ENCODE measurements at regions not wholly inside any gene's neighbourhood (a gene's known extent, or its start where the extent isn't known, plus 50 kb on each side); places are given as distances from the start of the nearest gene placed in this dataset.

DNA sequence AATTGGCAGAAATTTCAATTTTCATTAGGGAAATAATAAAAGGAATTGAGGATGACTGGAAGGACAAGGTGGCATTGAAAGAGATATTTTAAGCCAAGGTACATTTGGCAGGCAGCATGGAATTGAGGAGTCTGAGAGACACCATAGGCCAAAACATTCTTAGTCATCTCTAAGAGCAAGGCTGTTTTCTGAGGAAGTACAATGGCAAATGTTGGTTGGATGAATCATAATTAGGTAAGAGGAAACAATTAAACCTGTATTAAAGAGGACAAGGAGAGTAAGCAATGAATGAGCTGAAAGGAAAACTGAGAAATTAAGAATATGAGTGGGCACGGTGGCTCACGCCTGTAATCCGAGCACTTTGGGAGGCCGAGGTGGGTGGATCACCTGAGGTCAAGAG is 86.3 kb downstream of the MRPL32 start:
- Histone ChIP-seq H4K20me1 (ENCODE audit: insufficient read depth, low read length) (no peaks in the 10 kb centered on the region), H3K27ac (ENCODE audit: low read depth, low read length) (no peak overlapping the region), H3K4me2 (ENCODE audit: low read length) (no peak overlapping the region), H3K36me3 (ENCODE audit: insufficient read depth, low read length) (no peaks in the 10 kb centered on the region), H3K27me3 (ENCODE audit: insufficient read depth, low read length) (no peaks in the 10 kb centered on the region), H3K9me3 (ENCODE audit: insufficient read depth, low read depth, low read length) (no peaks in the 10 kb centered on the region), H3K79me2 (ENCODE audit: insufficient read depth, low read length) (no peaks in the 10 kb centered on the region), H3K4me3 (ENCODE audit: insufficient read depth, low read depth, low read length) (no peak overlapping the region), H3K9ac (ENCODE audit: low read length) (no peak overlapping the region), H3K4me1 (ENCODE audit: insufficient read depth, low read length) (no peaks in the 10 kb centered on the region), H2AFZ (ENCODE audit: low read depth, low read length) (no peak overlapping the region)
- peaks cover 2% of the 10 kb centered on the region for H3K27me3 Mint-ChIP-seq (ENCODE audit: low read depth, unreplicated experiment)
- no peak for TF ChIP-seq CTCF (IDR thresholded peaks at IDR 0.05; ENCODE audit: insufficient read depth, low read depth, low read length)
- TF ChIP-seq EZH2 (IDR thresholded peaks at IDR 0.05; ENCODE audit: insufficient read depth, low read length): no peak
- FAIRE-seq: no peak
- H3K4me3 Mint-ChIP-seq (ENCODE audit: unreplicated experiment): no peak overlapping the region
- peaks cover 9% of the 10 kb centered on the region for H3K4me1 Mint-ChIP-seq (ENCODE audit: low read depth, unreplicated experiment)
- no peaks in the 10 kb centered on the region for H3K36me3 Mint-ChIP-seq (ENCODE audit: low read depth, unreplicated experiment)
- no peaks in the 10 kb centered on the region for H3K9me3 Mint-ChIP-seq (ENCODE audit: unreplicated experiment)
- DNase-seq (ENCODE audit: low read depth): peak; percentile 27
- no peak overlapping the region for H3K27ac Mint-ChIP-seq (ENCODE audit: unreplicated experiment)

DNA sequence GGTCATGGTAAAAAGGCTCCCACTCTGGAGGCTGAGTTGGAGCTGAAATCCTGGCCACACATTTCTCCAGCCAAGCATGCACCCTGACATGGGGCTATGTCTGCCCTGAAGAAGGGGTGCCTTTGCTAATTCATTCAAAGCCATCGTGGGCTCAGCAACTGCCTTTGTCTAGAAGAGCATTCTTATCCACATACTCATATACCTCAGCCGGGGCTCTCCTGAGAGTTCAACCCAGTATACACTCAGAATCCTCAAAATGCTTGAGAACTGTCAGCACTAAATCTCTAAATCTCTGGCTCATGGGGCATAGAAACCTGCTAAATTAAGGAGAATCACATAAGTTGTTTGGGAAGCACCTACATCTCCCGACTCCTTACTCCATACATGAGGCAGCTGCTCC is 89.3 kb downstream of the MRPL32 start:
- H3K79me2 ChIP-seq (ENCODE audit: insufficient read depth, low read length): no peaks in the 10 kb centered on the region
- no peaks in the 10 kb centered on the region for H3K36me3 ChIP-seq (ENCODE audit: insufficient read depth, low read length)
- no peaks in the 10 kb centered on the region for H3K4me1 ChIP-seq (ENCODE audit: insufficient read depth, low read length)
- DNase-seq (ENCODE audit: low read depth) (peak; percentile 27), FAIRE-seq (no peak)
- no peaks in the 10 kb centered on the region for H3K27me3 Mint-ChIP-seq (ENCODE audit: low read depth, unreplicated experiment)
- no peaks in the 10 kb centered on the region for H4K20me1 ChIP-seq (ENCODE audit: insufficient read depth, low read length)
- H3K4me2 ChIP-seq (ENCODE audit: low read length): no peak overlapping the region
- H3K9me3 Mint-ChIP-seq (ENCODE audit: unreplicated experiment): no peaks in the 10 kb centered on the region
- H3K4me3 Mint-ChIP-seq (ENCODE audit: unreplicated experiment): no peak overlapping the region
- H3K9ac ChIP-seq (ENCODE audit: low read length): no peak overlapping the region
- H3K27me3 ChIP-seq (ENCODE audit: insufficient read depth, low read length): no peaks in the 10 kb centered on the region
- peak overlapping the region; percentile 38 for H2AFZ ChIP-seq (ENCODE audit: low read depth, low read length)
- no peak overlapping the region for H3K4me3 ChIP-seq (ENCODE audit: insufficient read depth, low read depth, low read length)
- no peak overlapping the region for H3K27ac Mint-ChIP-seq (ENCODE audit: unreplicated experiment)
- TF ChIP-seq EZH2 (IDR thresholded peaks at IDR 0.05; ENCODE audit: insufficient read depth, low read length): no peak
- no peak for TF ChIP-seq CTCF (IDR thresholded peaks at IDR 0.05; ENCODE audit: insufficient read depth, low read depth, low read length)
- H3K4me1 Mint-ChIP-seq (ENCODE audit: low read depth, unreplicated experiment): peaks cover 9% of the 10 kb centered on the region
- no peaks in the 10 kb centered on the region for H3K9me3 ChIP-seq (ENCODE audit: insufficient read depth, low read depth, low read length)
- no peaks in the 10 kb centered on the region for H3K36me3 Mint-ChIP-seq (ENCODE audit: low read depth, unreplicated experiment)
- no peak overlapping the region for H3K27ac ChIP-seq (ENCODE audit: low read depth, low read length)

DNA sequence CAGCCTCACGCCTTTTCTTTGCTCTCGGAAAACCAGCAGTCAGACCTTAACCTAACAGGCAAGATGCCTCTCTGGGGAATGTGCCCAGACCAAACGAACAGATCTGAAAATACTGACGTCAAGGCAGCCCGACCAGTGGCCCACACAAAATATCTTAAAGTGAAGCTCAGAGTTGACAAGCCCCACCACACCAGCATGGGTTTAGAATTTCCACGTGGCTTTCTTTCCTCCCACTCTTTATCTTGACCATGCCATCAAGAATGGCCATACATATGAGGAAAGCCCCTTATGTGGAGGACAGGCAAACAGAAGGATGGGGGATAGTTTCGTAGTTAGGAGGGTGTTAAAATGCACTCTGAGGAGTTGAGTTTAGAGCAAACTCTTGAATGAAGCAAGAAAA is 89.8 kb downstream of the MRPL32 start:
- H3K9ac ChIP-seq (ENCODE audit: low read length): no peak overlapping the region
- H3K27ac ChIP-seq (ENCODE audit: low read depth, low read length): no peak overlapping the region
- H4K20me1 ChIP-seq (ENCODE audit: insufficient read depth, low read length): no peaks in the 10 kb centered on the region
- H3K27ac Mint-ChIP-seq (ENCODE audit: unreplicated experiment): no peak overlapping the region
- no peaks in the 10 kb centered on the region for H3K9me3 ChIP-seq (ENCODE audit: insufficient read depth, low read depth, low read length)
- H3K4me1 ChIP-seq (ENCODE audit: insufficient read depth, low read length): no peaks in the 10 kb centered on the region
- H3K79me2 ChIP-seq (ENCODE audit: insufficient read depth, low read length): no peaks in the 10 kb centered on the region
- H3K27me3 ChIP-seq (ENCODE audit: insufficient read depth, low read length): no peaks in the 10 kb centered on the region
- H3K36me3 Mint-ChIP-seq (ENCODE audit: low read depth, unreplicated experiment): no peaks in the 10 kb centered on the region
- DNase-seq (ENCODE audit: low read depth) (no peak), FAIRE-seq (no peak)
- H3K4me1 Mint-ChIP-seq (ENCODE audit: low read depth, unreplicated experiment): peaks cover 9% of the 10 kb centered on the region
- no peak overlapping the region for H3K4me2 ChIP-seq (ENCODE audit: low read length)
- no peaks in the 10 kb centered on the region for H3K36me3 ChIP-seq (ENCODE audit: insufficient read depth, low read length)
- H3K4me3 ChIP-seq (ENCODE audit: insufficient read depth, low read depth, low read length): no peak overlapping the region
- H3K4me3 Mint-ChIP-seq (ENCODE audit: unreplicated experiment): no peak overlapping the region
- no peak for TF ChIP-seq CTCF (IDR thresholded peaks at IDR 0.05; ENCODE audit: insufficient read depth, low read depth, low read length)
- TF ChIP-seq EZH2 (IDR thresholded peaks at IDR 0.05; ENCODE audit: insufficient read depth, low read length): no peak
- H3K9me3 Mint-ChIP-seq (ENCODE audit: unreplicated experiment): no peaks in the 10 kb centered on the region
- H3K27me3 Mint-ChIP-seq (ENCODE audit: low read depth, unreplicated experiment): no peaks in the 10 kb centered on the region
- H2AFZ ChIP-seq (ENCODE audit: low read depth, low read length): no peak overlapping the region

Measured in astrocyte (in vitro differentiated cells and primary cell).